IMR-90 (cell line): ENCODE measurements at regions not wholly inside any gene's neighbourhood (a gene's known extent, or its start where the extent isn't known, plus 50 kb on each side); places are given as distances from the start of the nearest gene placed in this dataset.

ENCODE experiments used
- ATAC-seq: fragments of 200-7000 bp; cut with Tn5 transposase; 2 replicates; pipeline ENCODE4 v1.9.1; 2020; ENCODE audit warnings: low read depth, mild to moderate bottlenecking, moderate library complexity
- BruUV-seq: library from RNA; stranded (reverse); fragments of 400-500 nt; replicated peaks from 2 replicates; lab custom pipeline; 2021; lab: Mats Ljungman, UMichigan
- CTCF ChIA-PET: fragments of 300-600 bp; formaldehyde crosslinking; extraction: SDS; loops from one replicate; lab custom pipeline; 2021; ENCODE audit warnings: antibody characterized with exemption; lab: Yijun Ruan, JAX
- POLR2A ChIA-PET: fragments of 300-600 bp; sonication (Branson Sonifier 250); formaldehyde crosslinking; loops from one replicate; lab custom pipeline; 2022; ENCODE audit warnings: antibody characterized with exemption; ENCODE audit not compliant: unreplicated experiment; lab: Charles Lee
- DNase-seq: peaks from one replicate; pipeline ENCODE4 v3.0.0; 2013
- H2AFZ ChIP-seq: replicated peaks from 2 replicates; pipeline ENCODE3; 2013; ENCODE audit warnings: low read length, mild to moderate bottlenecking; ENCODE audit not compliant: poor library complexity
- H2AK5ac ChIP-seq: 2 replicates; pipeline ENCODE4 v1.6.1; 2013; ENCODE audit warnings: low read depth, low read length, inconsistent platforms
- H2AK9ac ChIP-seq: replicated peaks from 2 replicates; pipeline ENCODE3; 2013; ENCODE audit warnings: mild to moderate bottlenecking, low read depth, low read length, moderate library complexity; ENCODE audit not compliant: poor library complexity
- H2BK120ac ChIP-seq: 2 replicates; pipeline ENCODE4 v1.6.1; 2013; ENCODE audit warnings: low read depth, low read length, inconsistent platforms
- H2BK15ac ChIP-seq: 3 replicates; pipeline ENCODE4 v1.6.1; 2013; ENCODE audit warnings: low read depth, low read length, inconsistent platforms
- H2BK20ac ChIP-seq: 2 replicates; pipeline ENCODE4 v1.6.1; 2013; ENCODE audit warnings: low read depth, mild to moderate bottlenecking, inconsistent platforms, low read length, moderate library complexity
- H2BK5ac ChIP-seq: 2 replicates; pipeline ENCODE4 v1.6.1; 2013; ENCODE audit warnings: mild to moderate bottlenecking, low read depth, low read length, inconsistent platforms; ENCODE audit not compliant: poor library complexity, severe bottlenecking
- H3K14ac ChIP-seq: replicated peaks from 2 replicates; pipeline ENCODE4 v1.6.1; 2013; ENCODE audit warnings: low read depth, low read length, inconsistent platforms
- H3K18ac ChIP-seq: 2 replicates; pipeline ENCODE4 v1.6.1; 2013; ENCODE audit warnings: low read depth, low read length, control low read depth
- H3K23ac ChIP-seq: 2 replicates; pipeline ENCODE4 v1.6.1; 2013; ENCODE audit warnings: low read depth, low read length, inconsistent platforms
- H3K27ac ChIP-seq: 2 replicates; pipeline ENCODE4 v1.5.1; 2013; ENCODE audit warnings: mild to moderate bottlenecking, control low read depth, low read length; ENCODE audit not compliant: insufficient read depth
- H3K27me3 ChIP-seq: 2 replicates; pipeline ENCODE4 v1.6.1; 2013; ENCODE audit warnings: low read length; ENCODE audit not compliant: control insufficient read depth, insufficient read depth
- H3K36me3 ChIP-seq: 2 replicates; pipeline ENCODE4 v1.6.1; 2013; ENCODE audit warnings: low read length, mixed read lengths; ENCODE audit not compliant: control insufficient read depth, insufficient read depth
- H3K4ac ChIP-seq: 2 replicates; pipeline ENCODE4 v1.6.1; 2013; ENCODE audit warnings: low read depth, low read length, inconsistent platforms
- H3K4me1 ChIP-seq: 2 replicates; pipeline ENCODE4 v1.6.1; 2013; ENCODE audit warnings: low read length, mixed read lengths; ENCODE audit not compliant: control insufficient read depth, insufficient read depth
- H3K4me2 ChIP-seq: 2 replicates; pipeline ENCODE4 v1.6.1; 2013; ENCODE audit warnings: low read depth, mild to moderate bottlenecking, control low read depth, low read length, moderate library complexity
- H3K4me3 ChIP-seq: 2 replicates; pipeline ENCODE4 v1.5.1; 2013; ENCODE audit warnings: low read depth, mild to moderate bottlenecking, control low read depth, low read length, moderate library complexity; ENCODE audit not compliant: insufficient read depth
- H3K56ac ChIP-seq: 2 replicates; pipeline ENCODE4 v1.6.1; 2013; ENCODE audit warnings: low read length, inconsistent platforms; ENCODE audit not compliant: insufficient read depth; ENCODE audit errors: extremely low read depth
- H3K79me1 ChIP-seq, 2 experiments: 2 replicates each; pipeline ENCODE4 v1.6.1; 2013; ENCODE audit warnings: low read length in 2 of 2, inconsistent platforms in 1 of 2, low read depth in 1 of 2
- H3K9ac ChIP-seq: 2 replicates; pipeline ENCODE4 v1.6.1; 2013; ENCODE audit warnings: low read depth, low read length, control low read depth
- H3K9me1 ChIP-seq: 2 replicates; pipeline ENCODE4 v1.6.1; 2013; ENCODE audit warnings: low read length, inconsistent platforms; ENCODE audit not compliant: insufficient read depth
- H3K9me3 ChIP-seq: 2 replicates; pipeline ENCODE4 v1.6.1; 2013; ENCODE audit warnings: low read length; ENCODE audit not compliant: control insufficient read depth, insufficient read depth
- H4K20me1 ChIP-seq: 2 replicates; pipeline ENCODE4 v1.6.1; 2013; ENCODE audit warnings: low read length, inconsistent platforms; ENCODE audit not compliant: insufficient read depth
- H4K5ac ChIP-seq: 2 replicates; pipeline ENCODE4 v1.6.1; 2013; ENCODE audit warnings: mild to moderate bottlenecking, low read depth, low read length, control low read depth
- H4K8ac ChIP-seq, 2 experiments: 2 replicates each; pipeline ENCODE4 v1.6.1; 2013; ENCODE audit warnings: low read depth in 2 of 2, low read length in 2 of 2, control low read depth in 1 of 2, inconsistent platforms in 1 of 2
- H4K91ac ChIP-seq: 2 replicates; pipeline ENCODE4 v1.6.1; 2013; ENCODE audit warnings: low read depth, low read length, inconsistent platforms; ENCODE audit not compliant: insufficient read depth
- BHLHE40 ChIP-seq: fragments of 150-350 bp; IDR thresholded peaks from 2 replicates; pipeline ENCODE4 v1.6.1; 2016; ENCODE audit warnings: mild to moderate bottlenecking, low read depth, low read length
- CEBPB ChIP-seq: IDR thresholded peaks from 2 replicates; pipeline ENCODE4 v1.6.1; 2012; ENCODE audit warnings: low read depth, low read length, improper control_type of control experiment
- CHD1 ChIP-seq: IDR thresholded peaks from 2 replicates; pipeline ENCODE4 v1.6.1; 2012; ENCODE audit warnings: low read depth, low read length, improper control_type of control experiment
- CTCF ChIP-seq: conservative IDR thresholded peaks from 2 replicates; pipeline ENCODE4 v1.5.1; 2012; ENCODE audit warnings: mild to moderate bottlenecking, low read depth, low read length, improper control_type of control experiment
- ELK1 ChIP-seq: fragments of 150-350 bp; IDR thresholded peaks from 2 replicates; pipeline ENCODE4 v1.6.1; 2016; ENCODE audit warnings: low read depth, mild to moderate bottlenecking, low read length, moderate library complexity, borderline replicate concordance
- FOS ChIP-seq: fragments of 150-350 bp; IDR thresholded peaks from 2 replicates; pipeline ENCODE4 v1.6.1; 2016; ENCODE audit warnings: low read depth, low read length
- MAFK ChIP-seq: IDR thresholded peaks from 2 replicates; pipeline ENCODE4 v1.6.1; 2012; ENCODE audit warnings: low read depth, low read length, improper control_type of control experiment
- MAZ ChIP-seq: IDR thresholded peaks from 2 replicates; pipeline ENCODE4 v1.6.1; 2012; ENCODE audit warnings: low read depth, mild to moderate bottlenecking, low read length, improper control_type of control experiment, moderate library complexity, borderline replicate concordance
- MXI1 ChIP-seq: IDR thresholded peaks from 2 replicates; pipeline ENCODE4 v1.6.1; 2012; ENCODE audit warnings: low read depth, mild to moderate bottlenecking, low read length, moderate library complexity, borderline replicate concordance
- NFE2L2 ChIP-seq: fragments of 150-350 bp; IDR thresholded peaks from 2 replicates; pipeline ENCODE4 v1.6.1; 2016; ENCODE audit warnings: low read depth, mild to moderate bottlenecking, low read length
- POLR2A ChIP-seq: IDR thresholded peaks from 2 replicates; pipeline ENCODE4 v1.6.1; 2012; ENCODE audit warnings: mild to moderate bottlenecking, low read depth, low read length
- RAD21 ChIP-seq: IDR thresholded peaks from 2 replicates; pipeline ENCODE4 v1.6.1; 2012; ENCODE audit warnings: low read length, improper control_type of control experiment
- RCOR1 ChIP-seq: IDR thresholded peaks from 2 replicates; pipeline ENCODE4 v1.6.1; 2012; ENCODE audit warnings: mild to moderate bottlenecking, low read length, improper control_type of control experiment; ENCODE audit not compliant: insufficient replicate concordance
- RFX5 ChIP-seq: IDR thresholded peaks from 2 replicates; pipeline ENCODE4 v1.8.0; 2012; ENCODE audit warnings: low read depth, mild to moderate bottlenecking, low read length, moderate library complexity
- SMC3 ChIP-seq: fragments of 150-350 bp; IDR thresholded peaks from 2 replicates; pipeline ENCODE4 v1.6.1; 2016; ENCODE audit warnings: low read depth, mild to moderate bottlenecking, antibody characterized with exemption, low read length, moderate library complexity
- WGBS, 2 experiments: methylation state at CpG; one replicate each; pipeline versions ENCODE4 v1.1.5 to v1.1.7; 2013; ENCODE audit warnings: missing lambda C conversion rate in 2 of 2; ENCODE audit not compliant: insufficient read length in 1 of 2; ENCODE audit errors: extremely low coverage in 2 of 2; 5-methylcytosine and 5-hydroxymethylcytosine counted together
- dilution Hi-C: fragments of 300-500 bp; cut with HindIII; formaldehyde crosslinking; loops from one replicate; pipeline ENCODE4 v1.14.3; 2018; ENCODE audit warnings: low sequenced_read_pairs; ENCODE audit not compliant: unreplicated experiment
- in situ Hi-C: fragments of 300-500 bp; cut with MboI; formaldehyde crosslinking; loops from 3 replicates; pipeline ENCODE4 v1.14.3; 2019; ENCODE audit warnings: low sequenced_read_pairs, inconsistent platforms, mixed read lengths
- intact Hi-C: fragments of 100-400 bp; cut with micrococcal nuclease; formaldehyde crosslinking; loops from 2 replicates; pipeline ENCODE4 v1.10.0; 2022
- TF ChIP-seq, protein P1 (sequence below): fragments of 150-350 bp; IDR thresholded peaks from 2 replicates; pipeline ENCODE4 v1.6.1; 2017; ENCODE audit warnings: mild to moderate bottlenecking, antibody characterized with exemption, low read length, low read depth

GRCh38 chr15:27638958-27639357 lies 460.2 kb downstream of the OCA2 start:
- Histone ChIP-seq H2AK5ac (no peak overlapping the region), H4K8ac (no peak overlapping the region), H3K9me1 (no peaks in the 10 kb centered on the region), H4K5ac (no peak overlapping the region), H3K4me1 (no peaks in the 10 kb centered on the region), H3K4me2 (no peak overlapping the region), H3K4ac (no peak overlapping the region), H3K27ac (no peak overlapping the region), H2BK5ac (no peak overlapping the region), H3K9ac (no peak overlapping the region), H2AK9ac (no peak overlapping the region), H2BK20ac (no peak overlapping the region), H2AFZ (no peak overlapping the region), H3K9me3 (peaks cover 13% of the 10 kb centered on the region; the same call in 1 of the 2 replicates), H3K23ac (no peak overlapping the region), H3K27me3 (no peaks in the 10 kb centered on the region), H4K91ac (no peak overlapping the region), H3K36me3 (no peaks in the 10 kb centered on the region), H2BK120ac (no peak overlapping the region), H3K4me3 (no peak overlapping the region), H3K79me1 (no peaks in the 10 kb centered on the region), H3K56ac (no peak overlapping the region), H3K14ac (no peak overlapping the region), H3K18ac (no peak overlapping the region), H4K20me1 (no peaks in the 10 kb centered on the region), H2BK15ac (no peak overlapping the region)
- DNase-seq (no peak), ATAC-seq (no peak)
- dilution Hi-C loops, result no loop called here
- CTCF ChIA-PET, result no interaction called here
- POLR2A ChIA-PET, result no interaction called here
- no peak for TF ChIP-seq BHLHE40
- no peak for TF ChIP-seq ELK1
- no peak for TF ChIP-seq RFX5
- no peak for TF ChIP-seq CHD1
- TF ChIP-seq MAFK, result no peak
- TF ChIP-seq MXI1, result no peak
- TF ChIP-seq FOS, result no peak
- no peak for TF ChIP-seq SMC3
- TF ChIP-seq NFE2L2, result no peak
- no peak for TF ChIP-seq RAD21
- TF ChIP-seq RCOR1, result no peak
- no peak for TF ChIP-seq CTCF
- no peak for TF ChIP-seq MAZ
- no peak for TF ChIP-seq POLR2A
- TF ChIP-seq CEBPB, result no peak
- TF ChIP-seq, protein P1, sequence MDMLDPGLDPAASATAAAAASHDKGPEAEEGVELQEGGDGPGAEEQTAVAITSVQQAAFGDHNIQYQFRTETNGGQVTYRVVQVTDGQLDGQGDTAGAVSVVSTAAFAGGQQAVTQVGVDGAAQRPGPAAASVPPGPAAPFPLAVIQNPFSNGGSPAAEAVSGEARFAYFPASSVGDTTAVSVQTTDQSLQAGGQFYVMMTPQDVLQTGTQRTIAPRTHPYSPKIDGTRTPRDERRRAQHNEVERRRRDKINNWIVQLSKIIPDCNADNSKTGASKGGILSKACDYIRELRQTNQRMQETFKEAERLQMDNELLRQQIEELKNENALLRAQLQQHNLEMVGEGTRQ, result no peak
- in situ Hi-C loops, result no loop called here
- BruUV-seq, result no TSS peak
- intact Hi-C loops, result no loop called here
- WGBS, 2 experiments, result 81% methylated on average over 6 of the region's 14 CpGs; no CpG with 5 or more reads in 1 of the 2 experiments
